Endothelial cell of umbilical vein (primary cell): ENCODE measurements at regions not wholly inside any gene's neighbourhood (a gene's known extent, or its start where the extent isn't known, plus 50 kb on each side); places are given as distances from the start of the nearest gene placed in this dataset.

Source experiments
- CTCF ChIP-seq, 2 donors: IDR thresholded peaks; 1 replicate in 1 of 2; 2 replicates in 1 of 2; pipeline ENCODE4 v1.5.1; 2011; ENCODE audit warnings: low read length in 2 of 2, mild to moderate bottlenecking in 2 of 2, moderate library complexity in 2 of 2, control low read depth in 1 of 2, inconsistent platforms in 1 of 2, low read depth in 1 of 2; ENCODE audit not compliant: insufficient read depth in 1 of 2; ENCODE audit errors: extremely low read depth in 1 of 2
- EZH2 ChIP-seq: IDR thresholded peaks from 2 replicates; pipeline ENCODE4 v1.6.1; 2012; ENCODE audit warnings: borderline replicate concordance, low read depth, mild to moderate bottlenecking, moderate library complexity, low read length, inconsistent platforms; ENCODE audit not compliant: severe bottlenecking
- FOS ChIP-seq: IDR thresholded peaks from 2 replicates; pipeline ENCODE4 v1.6.1; 2011; ENCODE audit warnings: mild to moderate bottlenecking, low read length, moderate library complexity, borderline replicate concordance; ENCODE audit not compliant: insufficient read depth
- JUN ChIP-seq: IDR thresholded peaks from 2 replicates; pipeline ENCODE4 v1.6.1; 2011; ENCODE audit warnings: borderline replicate concordance, low read depth; ENCODE audit not compliant: insufficient read length, insufficient read depth
- MAX ChIP-seq: IDR thresholded peaks from 2 replicates; pipeline ENCODE4 v1.6.1; 2011; ENCODE audit not compliant: insufficient read depth, insufficient read length
- MYC ChIP-seq: IDR thresholded peaks from one replicate; pipeline ENCODE4 v1.6.1; 2011; ENCODE audit warnings: mild to moderate bottlenecking, low read depth, low read length
- POLR2A ChIP-seq: IDR thresholded peaks from 2 replicates; pipeline ENCODE4 v1.6.1; 2012; ENCODE audit warnings: low read depth, mild to moderate bottlenecking, control low read depth, low read length
- POLR2AphosphoS5 ChIP-seq: IDR thresholded peaks from 2 replicates; pipeline ENCODE4 v1.6.1; 2012; ENCODE audit warnings: low read depth, mild to moderate bottlenecking, control low read depth, low read length, moderate library complexity; ENCODE audit not compliant: insufficient read depth

GRCh38 chr5:142222866-142223558 lies 101.8 kb downstream of the SPRY4 start:
- TF ChIP-seq FOS, result no peak
- no peak for TF ChIP-seq CTCF (IDR thresholded peaks at IDR 0.05; ENCODE audit: extremely low read depth in 1 of 2, insufficient read depth in 1 of 2, low read depth in 1 of 2, low read length in 2 of 2)
- TF ChIP-seq POLR2AphosphoS5, result no peak
- TF ChIP-seq EZH2, result no peak
- no peak for TF ChIP-seq POLR2A
- TF ChIP-seq MYC, result no peak
- TF ChIP-seq MAX, result no peak
- no peak for TF ChIP-seq JUN
